RWPE1 (cell line): ENCODE measurements at regions not wholly inside any gene's neighbourhood (a gene's known extent, or its start where the extent isn't known, plus 50 kb on each side); places are given as distances from the start of the nearest gene placed in this dataset.

ENCODE experiments used
- CTCF ChIA-PET: fragments of 350-600 bp; sonication (Branson Sonifier 250); formaldehyde crosslinking; extraction: SDS; loops from one replicate; lab custom pipeline; 2021; lab: Yijun Ruan, JAX
- POLR2A ChIA-PET: fragments of 400-600 bp; formaldehyde crosslinking; extraction: SDS; loops from one replicate; lab custom pipeline; 2020; ENCODE audit warnings: antibody characterized with exemption; ENCODE audit not compliant: low non-redundant PET; lab: Yijun Ruan, JAX
- DNase-seq: peaks from one replicate; pipeline ENCODE4 v3.0.0; 2012; ENCODE audit warnings: low spot score
- H3K27ac ChIP-seq: fragments of 450-650 bp; 2 replicates; pipeline ENCODE4 v1.5.1; 2017
- CTCF ChIP-seq: fragments of 450-650 bp; conservative IDR thresholded peaks from 2 replicates; pipeline ENCODE4 v1.5.1; 2017; ENCODE audit warnings: low read depth, mild to moderate bottlenecking

- H3K27ac ChIP-seq: no peak overlapping the region
- no peak for DNase-seq
- ChIA-PET CTCF (interaction anchor here (0.6 to 0.7 kb wide), 2 partner anchors 115 to 164 kb away, joined by 3 read pairs; no protein-coding TSS in a partner anchor), POLR2A (no interaction called here)
- no peak for TF ChIP-seq CTCF
These were observed 50.7 kb upstream of the TOX2 start for GRCh38 chr20:43863821-43864544.

GRCh38 chr20:43863330-43863729, 51.3 kb upstream of the TOX2 start:
- DNase-seq: no peak
- H3K27ac ChIP-seq: no peak overlapping the region
- ChIA-PET POLR2A (no interaction called here), CTCF (interaction anchor here (0.6 kb wide), 1 partner anchor 130 kb away, joined by 3 read pairs; no protein-coding TSS in a partner anchor)
- TF ChIP-seq CTCF: no peak

- POLR2A ChIA-PET: no interaction called here
- no peak for TF ChIP-seq CTCF
- no peak for DNase-seq
- CTCF ChIA-PET: interaction anchor here (0.6 kb wide), 1 partner anchor 131 kb away, joined by 3 read pairs; no protein-coding TSS in a partner anchor
- no peak overlapping the region for H3K27ac ChIP-seq
These were observed 52.2 kb upstream of the TOX2 start for GRCh38 chr20:43862438-43862837.

GRCh38 chr20:43859994-43860393, 54.7 kb upstream of the TOX2 start:
- ChIA-PET CTCF (no interaction called here), POLR2A (no interaction called here)
- no peak for DNase-seq
- H3K27ac ChIP-seq: no peak overlapping the region
- no peak for TF ChIP-seq CTCF

- ChIA-PET CTCF (interaction anchor here (1.1 kb wide), 1 partner anchor 18 kb away, joined by 6 read pairs; no protein-coding TSS in a partner anchor), POLR2A (no interaction called here)
- TF ChIP-seq CTCF: no peak
- DNase-seq: no peak
- no peak overlapping the region for H3K27ac ChIP-seq
These were observed 56.7 kb upstream of the TOX2 start for GRCh38 chr20:43857932-43858331.

- TF ChIP-seq CTCF: no peak
- no peak overlapping the region for H3K27ac ChIP-seq
- ChIA-PET POLR2A (no interaction called here), CTCF (interaction anchor here (0.6 kb wide), 1 partner anchor 90 kb away, joined by 4 read pairs; no protein-coding TSS in a partner anchor)
- DNase-seq: no peak
These were observed 57.5 kb upstream of the TOX2 start for GRCh38 chr20:43857127-43857526.
